Mucosa of descending colon (tissue), 3 donors: ENCODE measurements at regions not wholly inside any gene's neighbourhood (a gene's known extent, or its start where the extent isn't known, plus 50 kb on each side); places are given as distances from the start of the nearest gene placed in this dataset.

ENCODE experiments used
- ATAC-seq: fragments of 200-7000 bp; cut with Tn5 transposase; one replicate; pipeline ENCODE4 v1.9.1; 2020; ENCODE audit warnings: mild to moderate bottlenecking, moderate library complexity
- DNase-seq, 3 donors: peaks; one replicate each; pipeline ENCODE4 v3.0.0-alpha.2; 2020
- H3K36me3 ChIP-seq: fragments of 200-600 bp; one replicate; pipeline ENCODE4 v1.8.0; 2021; ENCODE audit warnings: low read depth, mild to moderate bottlenecking
- H3K4me1 ChIP-seq: fragments of 200-600 bp; one replicate; pipeline ENCODE4 v1.8.0; 2021; ENCODE audit warnings: low read depth, mild to moderate bottlenecking
- H3K4me3 ChIP-seq: fragments of 200-600 bp; one replicate; pipeline ENCODE4 v1.8.0; 2021; ENCODE audit warnings: mild to moderate bottlenecking
- H3K9me3 ChIP-seq: fragments of 200-600 bp; one replicate; pipeline ENCODE4 v1.8.0; 2021; ENCODE audit warnings: mild to moderate bottlenecking
- CTCF ChIP-seq: fragments of 200-600 bp; IDR thresholded peaks from one replicate; pipeline ENCODE4 v1.8.0; 2022; ENCODE audit warnings: antibody characterized with exemption, mild to moderate bottlenecking
- intact Hi-C, 2 donors: fragments of 100-400 bp; cut with DNase I in 1 of 2; cut with micrococcal nuclease in 1 of 2; formaldehyde crosslinking; loops; one replicate each; pipeline versions ENCODE4 v1.11.0 to v1.11.1; 2022; cut with DNase I, micrococcal nuclease
- donor health status: DM: no; HTN: no; CAD: no; lungs with moderate emphysema.
- donor health status: DM: no; HTN: no; CAD: no.
- donor health status: DM: no; HTN: yes; CAD: no.

GRCh38 chrX:94454606-94455005 is 780.6 kb downstream of the FAM133A start:
- no peak for DNase-seq
- no peaks in the 10 kb centered on the region for H3K36me3 ChIP-seq

DNA sequence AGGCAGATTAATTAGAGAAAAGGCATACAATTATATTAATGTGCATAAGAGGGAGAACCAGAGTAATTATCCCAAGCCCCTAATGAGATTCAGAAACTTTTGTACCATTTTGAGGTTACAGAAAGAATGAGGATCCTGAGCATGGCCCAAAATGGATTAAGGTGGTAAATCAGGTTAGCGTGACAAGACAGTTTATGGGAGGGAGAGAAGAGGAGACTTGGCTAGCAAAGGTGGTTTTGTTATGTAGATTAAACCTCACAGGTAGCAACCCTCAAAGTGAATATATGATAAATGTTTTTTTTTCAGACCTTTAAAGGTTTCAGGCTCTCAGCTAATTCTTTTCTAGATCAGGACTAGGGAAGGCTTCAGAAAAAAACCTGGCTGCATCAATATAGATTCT is 781.8 kb downstream of the FAM133A start:
- no peak for ATAC-seq
- intact Hi-C loops, result no loop called here

More at GRCh38 chrX:94454606-94455005, 780.6 kb downstream of the FAM133A start:
- no peaks in the 10 kb centered on the region for H3K4me1 ChIP-seq
- TF ChIP-seq CTCF, result no peak
- H3K9me3 ChIP-seq, result no peaks in the 10 kb centered on the region
- ATAC-seq, result no peak
- intact Hi-C loops, result no loop called here
- no peak overlapping the region for H3K4me3 ChIP-seq

GRCh38 chrX:94492541-94492940 is 818.5 kb downstream of the FAM133A start:
- no peak for DNase-seq

More for the DNA sequence above, 781.8 kb downstream of the FAM133A start:
- no peaks in the 10 kb centered on the region for H3K4me1 ChIP-seq
- DNase-seq, result no peak
- H3K4me3 ChIP-seq, result no peak overlapping the region
- H3K9me3 ChIP-seq, result no peaks in the 10 kb centered on the region
- H3K36me3 ChIP-seq, result no peaks in the 10 kb centered on the region
- no peak for TF ChIP-seq CTCF

DNA sequence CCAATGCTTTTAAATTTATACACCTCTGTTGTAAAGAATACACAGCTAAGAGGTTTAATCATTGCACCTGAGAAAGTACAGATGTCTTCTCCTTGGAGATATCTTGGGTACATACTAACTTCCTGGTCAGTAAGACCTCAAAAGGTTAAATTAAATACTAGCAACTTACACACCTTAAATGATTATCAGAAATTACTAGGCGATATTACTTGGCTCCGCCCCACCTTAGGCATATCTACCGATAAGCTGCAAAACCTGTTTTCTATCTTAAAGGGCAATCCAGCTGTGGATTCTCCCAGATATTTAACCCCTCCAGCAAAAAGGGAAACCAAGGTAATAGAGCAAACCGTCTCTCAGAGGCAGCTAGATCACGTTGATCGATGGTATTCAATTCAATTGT is 819.4 kb downstream of the FAM133A start:
- ATAC-seq, result no peak

More at GRCh38 chrX:94492541-94492940, 818.5 kb downstream of the FAM133A start:
- intact Hi-C loops, result no loop called here
- Histone ChIP-seq H3K36me3 (no peaks in the 10 kb centered on the region), H3K9me3 (peaks cover 3% of the 10 kb centered on the region), H3K4me3 (no peak overlapping the region), H3K4me1 (no peaks in the 10 kb centered on the region)
- ATAC-seq, result no peak
- TF ChIP-seq CTCF, result no peak

GRCh38 chrX:94511564-94511963 is 837.6 kb downstream of the FAM133A start:
- TF ChIP-seq CTCF, result no peak
- intact Hi-C loops, result no loop called here
- DNase-seq, result no peak
- ATAC-seq, result no peak
- Histone ChIP-seq H3K4me3 (no peak overlapping the region), H3K4me1 (no peaks in the 10 kb centered on the region), H3K9me3 (no peaks in the 10 kb centered on the region), H3K36me3 (no peaks in the 10 kb centered on the region)

More for the DNA sequence above, 819.4 kb downstream of the FAM133A start:
- H3K36me3 ChIP-seq, result no peaks in the 10 kb centered on the region
- TF ChIP-seq CTCF, result no peak
- DNase-seq, result no peak
- intact Hi-C loops, result no loop called here
- no peaks in the 10 kb centered on the region for H3K4me1 ChIP-seq
- peaks cover 3% of the 10 kb centered on the region for H3K9me3 ChIP-seq
- no peak overlapping the region for H3K4me3 ChIP-seq

GRCh38 chrX:94515009-94515408 is 841.0 kb downstream of the FAM133A start:
- ATAC-seq, result no peak
- intact Hi-C loops, result no loop called here
- DNase-seq, result no peak
- no peak overlapping the region for H3K4me3 ChIP-seq
- no peaks in the 10 kb centered on the region for H3K36me3 ChIP-seq
- no peaks in the 10 kb centered on the region for H3K9me3 ChIP-seq
- H3K4me1 ChIP-seq, result no peaks in the 10 kb centered on the region
- TF ChIP-seq CTCF, result no peak
